IMR-90 (cell line): ENCODE measurements at regions not wholly inside any gene's neighbourhood (a gene's known extent, or its start where the extent isn't known, plus 50 kb on each side); places are given as distances from the start of the nearest gene placed in this dataset.

Experiments
- ATAC-seq: fragments of 200-7000 bp; cut with Tn5 transposase; 2 replicates; pipeline ENCODE4 v1.9.1; 2020; ENCODE audit warnings: low read depth, mild to moderate bottlenecking, moderate library complexity
- BruUV-seq: library from RNA; stranded (reverse); fragments of 400-500 nt; replicated peaks from 2 replicates; lab custom pipeline; 2021; lab: Mats Ljungman, UMichigan
- CTCF ChIA-PET: fragments of 300-600 bp; formaldehyde crosslinking; extraction: SDS; loops from one replicate; lab custom pipeline; 2021; ENCODE audit warnings: antibody characterized with exemption; lab: Yijun Ruan, JAX
- POLR2A ChIA-PET: fragments of 300-600 bp; sonication (Branson Sonifier 250); formaldehyde crosslinking; loops from one replicate; lab custom pipeline; 2022; ENCODE audit warnings: antibody characterized with exemption; ENCODE audit not compliant: unreplicated experiment; lab: Charles Lee
- DNase-seq: peaks from one replicate; pipeline ENCODE4 v3.0.0; 2013
- H2AFZ ChIP-seq: replicated peaks from 2 replicates; pipeline ENCODE3; 2013; ENCODE audit warnings: low read length, mild to moderate bottlenecking; ENCODE audit not compliant: poor library complexity
- H2AK5ac ChIP-seq: 2 replicates; pipeline ENCODE4 v1.6.1; 2013; ENCODE audit warnings: low read depth, low read length, inconsistent platforms
- H2AK9ac ChIP-seq: replicated peaks from 2 replicates; pipeline ENCODE3; 2013; ENCODE audit warnings: mild to moderate bottlenecking, low read depth, low read length, moderate library complexity; ENCODE audit not compliant: poor library complexity
- H2BK120ac ChIP-seq: 2 replicates; pipeline ENCODE4 v1.6.1; 2013; ENCODE audit warnings: low read depth, low read length, inconsistent platforms
- H2BK15ac ChIP-seq: 3 replicates; pipeline ENCODE4 v1.6.1; 2013; ENCODE audit warnings: low read depth, low read length, inconsistent platforms
- H2BK20ac ChIP-seq: 2 replicates; pipeline ENCODE4 v1.6.1; 2013; ENCODE audit warnings: low read depth, mild to moderate bottlenecking, inconsistent platforms, low read length, moderate library complexity
- H2BK5ac ChIP-seq: 2 replicates; pipeline ENCODE4 v1.6.1; 2013; ENCODE audit warnings: mild to moderate bottlenecking, low read depth, low read length, inconsistent platforms; ENCODE audit not compliant: poor library complexity, severe bottlenecking
- H3K14ac ChIP-seq: replicated peaks from 2 replicates; pipeline ENCODE4 v1.6.1; 2013; ENCODE audit warnings: low read depth, low read length, inconsistent platforms
- H3K18ac ChIP-seq: 2 replicates; pipeline ENCODE4 v1.6.1; 2013; ENCODE audit warnings: low read depth, low read length, control low read depth
- H3K23ac ChIP-seq: 2 replicates; pipeline ENCODE4 v1.6.1; 2013; ENCODE audit warnings: low read depth, low read length, inconsistent platforms
- H3K27ac ChIP-seq: 2 replicates; pipeline ENCODE4 v1.5.1; 2013; ENCODE audit warnings: mild to moderate bottlenecking, control low read depth, low read length; ENCODE audit not compliant: insufficient read depth
- H3K27me3 ChIP-seq: 2 replicates; pipeline ENCODE4 v1.6.1; 2013; ENCODE audit warnings: low read length; ENCODE audit not compliant: control insufficient read depth, insufficient read depth
- H3K36me3 ChIP-seq: 2 replicates; pipeline ENCODE4 v1.6.1; 2013; ENCODE audit warnings: low read length, mixed read lengths; ENCODE audit not compliant: control insufficient read depth, insufficient read depth
- H3K4ac ChIP-seq: 2 replicates; pipeline ENCODE4 v1.6.1; 2013; ENCODE audit warnings: low read depth, low read length, inconsistent platforms
- H3K4me1 ChIP-seq: 2 replicates; pipeline ENCODE4 v1.6.1; 2013; ENCODE audit warnings: low read length, mixed read lengths; ENCODE audit not compliant: control insufficient read depth, insufficient read depth
- H3K4me2 ChIP-seq: 2 replicates; pipeline ENCODE4 v1.6.1; 2013; ENCODE audit warnings: low read depth, mild to moderate bottlenecking, control low read depth, low read length, moderate library complexity
- H3K4me3 ChIP-seq: 2 replicates; pipeline ENCODE4 v1.5.1; 2013; ENCODE audit warnings: low read depth, mild to moderate bottlenecking, control low read depth, low read length, moderate library complexity; ENCODE audit not compliant: insufficient read depth
- H3K56ac ChIP-seq: 2 replicates; pipeline ENCODE4 v1.6.1; 2013; ENCODE audit warnings: low read length, inconsistent platforms; ENCODE audit not compliant: insufficient read depth; ENCODE audit errors: extremely low read depth
- H3K79me1 ChIP-seq, 2 experiments: 2 replicates each; pipeline ENCODE4 v1.6.1; 2013; ENCODE audit warnings: low read length in 2 of 2, inconsistent platforms in 1 of 2, low read depth in 1 of 2
- H3K9ac ChIP-seq: 2 replicates; pipeline ENCODE4 v1.6.1; 2013; ENCODE audit warnings: low read depth, low read length, control low read depth
- H3K9me1 ChIP-seq: 2 replicates; pipeline ENCODE4 v1.6.1; 2013; ENCODE audit warnings: low read length, inconsistent platforms; ENCODE audit not compliant: insufficient read depth
- H3K9me3 ChIP-seq: 2 replicates; pipeline ENCODE4 v1.6.1; 2013; ENCODE audit warnings: low read length; ENCODE audit not compliant: control insufficient read depth, insufficient read depth
- H4K20me1 ChIP-seq: 2 replicates; pipeline ENCODE4 v1.6.1; 2013; ENCODE audit warnings: low read length, inconsistent platforms; ENCODE audit not compliant: insufficient read depth
- H4K5ac ChIP-seq: 2 replicates; pipeline ENCODE4 v1.6.1; 2013; ENCODE audit warnings: mild to moderate bottlenecking, low read depth, low read length, control low read depth
- H4K8ac ChIP-seq, 2 experiments: 2 replicates each; pipeline ENCODE4 v1.6.1; 2013; ENCODE audit warnings: low read depth in 2 of 2, low read length in 2 of 2, control low read depth in 1 of 2, inconsistent platforms in 1 of 2
- H4K91ac ChIP-seq: 2 replicates; pipeline ENCODE4 v1.6.1; 2013; ENCODE audit warnings: low read depth, low read length, inconsistent platforms; ENCODE audit not compliant: insufficient read depth
- BHLHE40 ChIP-seq: fragments of 150-350 bp; IDR thresholded peaks from 2 replicates; pipeline ENCODE4 v1.6.1; 2016; ENCODE audit warnings: mild to moderate bottlenecking, low read depth, low read length
- CEBPB ChIP-seq: IDR thresholded peaks from 2 replicates; pipeline ENCODE4 v1.6.1; 2012; ENCODE audit warnings: low read depth, low read length, improper control_type of control experiment
- CHD1 ChIP-seq: IDR thresholded peaks from 2 replicates; pipeline ENCODE4 v1.6.1; 2012; ENCODE audit warnings: low read depth, low read length, improper control_type of control experiment
- CTCF ChIP-seq: conservative IDR thresholded peaks from 2 replicates; pipeline ENCODE4 v1.5.1; 2012; ENCODE audit warnings: mild to moderate bottlenecking, low read depth, low read length, improper control_type of control experiment
- ELK1 ChIP-seq: fragments of 150-350 bp; IDR thresholded peaks from 2 replicates; pipeline ENCODE4 v1.6.1; 2016; ENCODE audit warnings: low read depth, mild to moderate bottlenecking, low read length, moderate library complexity, borderline replicate concordance
- FOS ChIP-seq: fragments of 150-350 bp; IDR thresholded peaks from 2 replicates; pipeline ENCODE4 v1.6.1; 2016; ENCODE audit warnings: low read depth, low read length
- MAZ ChIP-seq: IDR thresholded peaks from 2 replicates; pipeline ENCODE4 v1.6.1; 2012; ENCODE audit warnings: low read depth, mild to moderate bottlenecking, low read length, improper control_type of control experiment, moderate library complexity, borderline replicate concordance
- MXI1 ChIP-seq: IDR thresholded peaks from 2 replicates; pipeline ENCODE4 v1.6.1; 2012; ENCODE audit warnings: low read depth, mild to moderate bottlenecking, low read length, moderate library complexity, borderline replicate concordance
- NFE2L2 ChIP-seq: fragments of 150-350 bp; IDR thresholded peaks from 2 replicates; pipeline ENCODE4 v1.6.1; 2016; ENCODE audit warnings: low read depth, mild to moderate bottlenecking, low read length
- RAD21 ChIP-seq: IDR thresholded peaks from 2 replicates; pipeline ENCODE4 v1.6.1; 2012; ENCODE audit warnings: low read length, improper control_type of control experiment
- RCOR1 ChIP-seq: IDR thresholded peaks from 2 replicates; pipeline ENCODE4 v1.6.1; 2012; ENCODE audit warnings: mild to moderate bottlenecking, low read length, improper control_type of control experiment; ENCODE audit not compliant: insufficient replicate concordance
- RFX5 ChIP-seq: IDR thresholded peaks from 2 replicates; pipeline ENCODE4 v1.8.0; 2012; ENCODE audit warnings: low read depth, mild to moderate bottlenecking, low read length, moderate library complexity
- SMC3 ChIP-seq: fragments of 150-350 bp; IDR thresholded peaks from 2 replicates; pipeline ENCODE4 v1.6.1; 2016; ENCODE audit warnings: low read depth, mild to moderate bottlenecking, antibody characterized with exemption, low read length, moderate library complexity
- USF2 ChIP-seq: fragments of 150-350 bp; IDR thresholded peaks from 2 replicates; pipeline ENCODE4 v1.6.1; 2017; ENCODE audit warnings: mild to moderate bottlenecking, antibody characterized with exemption, low read length, low read depth
- WGBS, 2 experiments: methylation state at CpG; one replicate each; pipeline versions ENCODE4 v1.1.5 to v1.1.7; 2013; ENCODE audit warnings: missing lambda C conversion rate in 2 of 2; ENCODE audit not compliant: insufficient read length in 1 of 2; ENCODE audit errors: extremely low coverage in 2 of 2; 5-methylcytosine and 5-hydroxymethylcytosine counted together
- dilution Hi-C: fragments of 300-500 bp; cut with HindIII; formaldehyde crosslinking; loops from one replicate; pipeline ENCODE4 v1.14.3; 2018; ENCODE audit warnings: low sequenced_read_pairs; ENCODE audit not compliant: unreplicated experiment
- in situ Hi-C: fragments of 300-500 bp; cut with MboI; formaldehyde crosslinking; loops from 3 replicates; pipeline ENCODE4 v1.14.3; 2019; ENCODE audit warnings: low sequenced_read_pairs, inconsistent platforms, mixed read lengths
- intact Hi-C: fragments of 100-400 bp; cut with micrococcal nuclease; formaldehyde crosslinking; loops from 2 replicates; pipeline ENCODE4 v1.10.0; 2022

DNA sequence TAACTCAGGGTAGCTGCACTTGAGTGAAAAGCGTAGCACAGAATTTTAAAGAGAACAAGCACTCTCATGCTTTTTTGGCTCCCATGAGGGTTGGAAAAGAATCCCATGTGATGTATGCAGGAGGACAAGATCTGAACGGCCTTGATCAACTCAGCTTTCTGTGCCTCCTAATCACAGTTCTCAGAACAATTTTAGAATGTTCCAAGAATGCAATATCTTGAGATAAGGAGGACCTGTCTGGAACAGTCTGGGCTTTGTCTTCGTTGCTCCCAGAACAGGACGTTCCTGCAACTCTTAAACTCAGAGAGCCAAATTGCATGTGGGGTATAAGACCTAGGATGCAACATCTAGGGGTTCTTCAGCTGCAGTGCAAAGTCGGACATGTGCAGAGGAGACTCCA lies 582.7 kb downstream of the RERGL start:
- dilution Hi-C loops = no loop called here
- H3K4me1 ChIP-seq = no peaks in the 10 kb centered on the region
- CTCF ChIA-PET = no interaction called here

More for the DNA sequence above, 582.7 kb downstream of the RERGL start:
- Histone ChIP-seq H3K4ac (no peak overlapping the region), H2BK5ac (no peak overlapping the region), H3K4me2 (no peak overlapping the region), H2AK9ac (no peak overlapping the region), H3K27me3 (no peaks in the 10 kb centered on the region), H4K5ac (no peak overlapping the region), H2AK5ac (no peak overlapping the region), H3K14ac (no peak overlapping the region), H3K23ac (no peak overlapping the region), H3K36me3 (no peaks in the 10 kb centered on the region), H3K79me1 (no peaks in the 10 kb centered on the region), H3K18ac (no peak overlapping the region), H4K91ac (no peak overlapping the region), H3K9me1 (no peaks in the 10 kb centered on the region), H3K9ac (no peak overlapping the region), H2BK20ac (no peak overlapping the region), H3K4me3 (no peak overlapping the region), H2BK15ac (no peak overlapping the region), H4K20me1 (no peaks in the 10 kb centered on the region), H2BK120ac (no peak overlapping the region), H3K9me3 (no peaks in the 10 kb centered on the region; the same call in 1 of the 2 replicates), H4K8ac (no peak overlapping the region), H2AFZ (no peak overlapping the region), H3K27ac (no peak overlapping the region), H3K56ac (no peak overlapping the region)
- in situ Hi-C loops = no loop called here
- no peak for DNase-seq
- no CpG with 5 or more reads among the region's 5 CpGs for WGBS, 2 experiments
- BruUV-seq = no TSS peak
- no peak for ATAC-seq
- TF ChIP-seq RAD21 = no peak
- TF ChIP-seq NFE2L2 = no peak
- TF ChIP-seq CTCF = no peak
- no peak for TF ChIP-seq FOS
- no peak for TF ChIP-seq CEBPB
- no peak for TF ChIP-seq MXI1
- TF ChIP-seq USF2 = no peak
- TF ChIP-seq SMC3 = no peak
- no peak for TF ChIP-seq ELK1
- no peak for TF ChIP-seq BHLHE40
- TF ChIP-seq RCOR1 = no peak
- no peak for TF ChIP-seq RFX5
- TF ChIP-seq MAZ = no peak
- no peak for TF ChIP-seq CHD1
- intact Hi-C loops = no loop called here
- POLR2A ChIA-PET = interaction anchor here (0.6 kb wide), 1 partner anchor 16 kb away, joined by 5 read pairs; no protein-coding TSS in a partner anchor
